ENCODE measurements at regions not wholly inside any gene's neighbourhood (a gene's known extent, or its start where the extent isn't known, plus 50 kb on each side); places are given as distances from the start of the nearest gene placed in this dataset.

GRCh38 chr1:104807590-104807989, 1057.9 kb downstream of the AMY1C start:
- TF ChIP-seq, protein P1, sequence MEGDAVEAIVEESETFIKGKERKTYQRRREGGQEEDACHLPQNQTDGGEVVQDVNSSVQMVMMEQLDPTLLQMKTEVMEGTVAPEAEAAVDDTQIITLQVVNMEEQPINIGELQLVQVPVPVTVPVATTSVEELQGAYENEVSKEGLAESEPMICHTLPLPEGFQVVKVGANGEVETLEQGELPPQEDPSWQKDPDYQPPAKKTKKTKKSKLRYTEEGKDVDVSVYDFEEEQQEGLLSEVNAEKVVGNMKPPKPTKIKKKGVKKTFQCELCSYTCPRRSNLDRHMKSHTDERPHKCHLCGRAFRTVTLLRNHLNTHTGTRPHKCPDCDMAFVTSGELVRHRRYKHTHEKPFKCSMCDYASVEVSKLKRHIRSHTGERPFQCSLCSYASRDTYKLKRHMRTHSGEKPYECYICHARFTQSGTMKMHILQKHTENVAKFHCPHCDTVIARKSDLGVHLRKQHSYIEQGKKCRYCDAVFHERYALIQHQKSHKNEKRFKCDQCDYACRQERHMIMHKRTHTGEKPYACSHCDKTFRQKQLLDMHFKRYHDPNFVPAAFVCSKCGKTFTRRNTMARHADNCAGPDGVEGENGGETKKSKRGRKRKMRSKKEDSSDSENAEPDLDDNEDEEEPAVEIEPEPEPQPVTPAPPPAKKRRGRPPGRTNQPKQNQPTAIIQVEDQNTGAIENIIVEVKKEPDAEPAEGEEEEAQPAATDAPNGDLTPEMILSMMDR (IDR thresholded peaks at IDR 0.05), result no peak
- TF ChIP-seq POLR2A (IDR thresholded peaks at IDR 0.05) (no peak), EP300 (IDR thresholded peaks at IDR 0.05) (no peak)
